GM18511 (cell line): ENCODE measurements at regions not wholly inside any gene's neighbourhood (a gene's known extent, or its start where the extent isn't known, plus 50 kb on each side); places are given as distances from the start of the nearest gene placed in this dataset.

ENCODE experiments used
- ATAC-seq: cut with Tn5 transposase; IDR thresholded peaks from one replicate; pipeline ENCODE4 v1.9.1; 2021; ENCODE audit warnings: mild to moderate bottlenecking, moderate library complexity; ENCODE audit not compliant: unreplicated experiment

- no peak for ATAC-seq
Measured at GRCh38 chr15:97525809-97526208, 434.7 kb upstream of the ARRDC4 start.

- ATAC-seq = no peak
Measured at GRCh38 chr15:97528238-97528637, 432.3 kb upstream of the ARRDC4 start.

- no peak for ATAC-seq
Measured at GRCh38 chr15:97545799-97546198, 414.7 kb upstream of the ARRDC4 start.

GRCh38 chr15:97547381-97547780, 413.1 kb upstream of the ARRDC4 start:
- no peak for ATAC-seq

GRCh38 chr15:97561529-97561928, 399.0 kb upstream of the ARRDC4 start:
- no peak for ATAC-seq

GRCh38 chr15:97563516-97563915, 397.0 kb upstream of the ARRDC4 start:
- ATAC-seq = no peak

GRCh38 chr15:97566961-97567360, 393.5 kb upstream of the ARRDC4 start:
- no peak for ATAC-seq

GRCh38 chr15:97567411-97567810, 393.1 kb upstream of the ARRDC4 start:
- no peak for ATAC-seq

- no peak for ATAC-seq
Measured at GRCh38 chr15:97576929-97577645, 383.4 kb upstream of the ARRDC4 start.

- no peak for ATAC-seq
Measured at GRCh38 chr15:97585408-97585807, 375.1 kb upstream of the ARRDC4 start.

- no peak for ATAC-seq
Measured at GRCh38 chr15:97592778-97593177, 367.7 kb upstream of the ARRDC4 start.

- ATAC-seq = no peak
Measured at GRCh38 chr15:97597801-97598200, 362.7 kb upstream of the ARRDC4 start.

- no peak for ATAC-seq
Measured at GRCh38 chr15:97598353-97598798, 362.1 kb upstream of the ARRDC4 start.

GRCh38 chr15:97600190-97600589, 360.3 kb upstream of the ARRDC4 start:
- no peak for ATAC-seq

GRCh38 chr15:97604677-97605076, 355.8 kb upstream of the ARRDC4 start:
- no peak for ATAC-seq

- ATAC-seq = no peak
Measured at GRCh38 chr15:97615114-97615513, 345.4 kb upstream of the ARRDC4 start.

- no peak for ATAC-seq
Measured at GRCh38 chr15:97623091-97623661, 337.3 kb upstream of the ARRDC4 start.

GRCh38 chr15:97627634-97628033, 332.9 kb upstream of the ARRDC4 start:
- no peak for ATAC-seq

- ATAC-seq = no peak
Measured at GRCh38 chr15:97645758-97646157, 314.7 kb upstream of the ARRDC4 start.

GRCh38 chr15:97648728-97649127, 311.8 kb upstream of the ARRDC4 start:
- ATAC-seq = no peak

- no peak for ATAC-seq
Measured at GRCh38 chr15:97652041-97652440, 308.5 kb upstream of the ARRDC4 start.

GRCh38 chr15:97652700-97653167, 307.8 kb upstream of the ARRDC4 start:
- ATAC-seq = no peak

- ATAC-seq = no peak
Measured at GRCh38 chr15:97653896-97654295, 306.6 kb upstream of the ARRDC4 start.
